Mesendoderm (in vitro differentiated cells): ENCODE measurements at regions not wholly inside any gene's neighbourhood (a gene's known extent, or its start where the extent isn't known, plus 50 kb on each side); places are given as distances from the start of the nearest gene placed in this dataset.
A peak's percentile ranks its signal among the peaks of the same experiment; 100 is the strongest.

ENCODE experiments used
- DNase-seq: peaks from one replicate; pipeline ENCODE4 v3.0.0; 2013
- H2AK5ac ChIP-seq: 2 replicates; pipeline ENCODE4 v1.6.1; 2013; ENCODE audit warnings: low read length, inconsistent platforms
- H2BK120ac ChIP-seq: 2 replicates; pipeline ENCODE4 v1.6.1; 2013; ENCODE audit warnings: low read depth, mild to moderate bottlenecking, low read length, moderate library complexity, mixed read lengths
- H2BK15ac ChIP-seq: replicated peaks from 2 replicates; pipeline ENCODE4 v1.6.1; 2013; ENCODE audit warnings: low read depth, mild to moderate bottlenecking, moderate library complexity
- H2BK5ac ChIP-seq: 2 replicates; pipeline ENCODE4 v1.6.1; 2013; ENCODE audit warnings: low read length, inconsistent platforms
- H3K18ac ChIP-seq: 2 replicates; pipeline ENCODE4 v1.6.1; 2013; ENCODE audit warnings: mild to moderate bottlenecking, low read length, mixed read lengths
- H3K23ac ChIP-seq: one replicate; pipeline ENCODE4 v1.6.1; 2013; ENCODE audit warnings: low read length
- H3K27ac ChIP-seq: 2 replicates; pipeline ENCODE4 v1.5.1; 2013; ENCODE audit warnings: low read depth, mild to moderate bottlenecking, inconsistent platforms, low read length, moderate library complexity
- H3K27me3 ChIP-seq: 2 replicates; pipeline ENCODE4 v1.6.1; 2013; ENCODE audit warnings: low read length, control low read depth, mild to moderate bottlenecking, inconsistent platforms; ENCODE audit not compliant: insufficient read depth, poor library complexity
- H3K36me3 ChIP-seq: 2 replicates; pipeline ENCODE4 v1.6.1; 2013; ENCODE audit warnings: low read length, inconsistent platforms; ENCODE audit not compliant: control insufficient read depth, insufficient read depth
- H3K4ac ChIP-seq: one replicate; pipeline ENCODE4 v1.6.1; 2013; ENCODE audit warnings: low read depth, mild to moderate bottlenecking, low read length, moderate library complexity
- H3K4me1 ChIP-seq: 2 replicates; pipeline ENCODE4 v1.6.1; 2013; ENCODE audit warnings: low read depth, low read length, inconsistent platforms; ENCODE audit not compliant: control insufficient read depth
- H3K4me2 ChIP-seq: 2 replicates; pipeline ENCODE4 v1.6.1; 2013; ENCODE audit warnings: low read length
- H3K4me3 ChIP-seq: 2 replicates; pipeline ENCODE4 v1.5.1; 2013; ENCODE audit warnings: mild to moderate bottlenecking, low read length
- H3K56ac ChIP-seq: one replicate; pipeline ENCODE4 v1.6.1; 2013; ENCODE audit warnings: low read length
- H3K79me1 ChIP-seq: 2 replicates; pipeline ENCODE4 v1.6.1; 2013; ENCODE audit warnings: low read length, inconsistent platforms
- H3K79me2 ChIP-seq: 2 replicates; pipeline ENCODE4 v1.6.1; 2013; ENCODE audit warnings: mild to moderate bottlenecking, low read length; ENCODE audit not compliant: control insufficient read depth, insufficient read depth
- H3K9ac ChIP-seq: 2 replicates; pipeline ENCODE4 v1.6.1; 2013; ENCODE audit warnings: low read length, inconsistent platforms
- H4K5ac ChIP-seq: one replicate; pipeline ENCODE4 v1.6.1; 2013; ENCODE audit warnings: low read length
- H4K8ac ChIP-seq: one replicate; pipeline ENCODE4 v1.6.1; 2013; ENCODE audit warnings: low read depth, mild to moderate bottlenecking, control low read depth, low read length, moderate library complexity
- WGBS: extraction: QIAGEN DNeasy Blood & Tissue Kit; methylation state at CpG from one replicate; pipeline ENCODE4 v1.1.7; 2013; ENCODE audit warnings: low lambda C conversion rate, missing lambda C conversion rate; ENCODE audit not compliant: insufficient coverage; ENCODE audit errors: extremely low coverage; 5-methylcytosine and 5-hydroxymethylcytosine counted together

- Histone ChIP-seq H2BK120ac (no peak overlapping the region), H2AK5ac (no peak overlapping the region), H3K4me2 (no peak overlapping the region), H3K27ac (no peak overlapping the region), H3K27me3 (no peaks in the 10 kb centered on the region), H3K56ac (no peak overlapping the region), H3K4ac (no peak overlapping the region), H2BK5ac (no peak overlapping the region), H3K79me1 (no peaks in the 10 kb centered on the region), H3K4me1 (no peaks in the 10 kb centered on the region), H3K36me3 (no peaks in the 10 kb centered on the region), H3K23ac (no peak overlapping the region), H3K4me3 (no peak overlapping the region), H4K8ac (no peak overlapping the region), H3K9ac (no peak overlapping the region), H4K5ac (no peak overlapping the region), H3K18ac (no peak overlapping the region), H2BK15ac (no peak overlapping the region), H3K79me2 (no peaks in the 10 kb centered on the region)
- DNase-seq, result no peak
- WGBS, result no CpG with 5 or more reads among the region's 4 CpGs
These were observed 177.0 kb downstream of the HAPSTR1 start for GRCh38 chr16:9268446-9268845.

- Histone ChIP-seq H3K56ac (no peak overlapping the region), H4K8ac (no peak overlapping the region), H3K4me1 (no peaks in the 10 kb centered on the region), H3K4me2 (no peak overlapping the region), H3K4me3 (no peak overlapping the region), H3K18ac (no peak overlapping the region), H2AK5ac (no peak overlapping the region), H2BK120ac (no peak overlapping the region), H3K36me3 (no peaks in the 10 kb centered on the region), H3K79me1 (no peaks in the 10 kb centered on the region), H3K9ac (no peak overlapping the region), H2BK5ac (no peak overlapping the region), H3K23ac (no peak overlapping the region), H2BK15ac (no peak overlapping the region), H3K27me3 (no peaks in the 10 kb centered on the region), H4K5ac (no peak overlapping the region), H3K4ac (no peak overlapping the region), H3K27ac (no peak overlapping the region), H3K79me2 (no peaks in the 10 kb centered on the region)
- no CpG with 5 or more reads among the region's 2 CpGs for WGBS
- no peak for DNase-seq
These were observed 179.0 kb downstream of the HAPSTR1 start for GRCh38 chr16:9270424-9270823.

GRCh38 chr16:9270941-9271340 is 179.5 kb downstream of the HAPSTR1 start:
- Histone ChIP-seq H3K79me2 (no peaks in the 10 kb centered on the region), H3K23ac (no peak overlapping the region), H3K4ac (no peak overlapping the region), H3K4me2 (no peak overlapping the region), H3K27me3 (no peaks in the 10 kb centered on the region), H3K36me3 (no peaks in the 10 kb centered on the region), H3K4me3 (no peak overlapping the region), H4K8ac (no peak overlapping the region), H2BK5ac (no peak overlapping the region), H2AK5ac (no peak overlapping the region), H3K4me1 (no peaks in the 10 kb centered on the region), H4K5ac (no peak overlapping the region), H3K18ac (no peak overlapping the region), H3K27ac (no peak overlapping the region), H2BK15ac (no peak overlapping the region), H2BK120ac (no peak overlapping the region), H3K9ac (no peak overlapping the region), H3K56ac (no peak overlapping the region), H3K79me1 (no peaks in the 10 kb centered on the region)
- WGBS, result no CpG with 5 or more reads among the region's 1 CpG
- no peak for DNase-seq

- no peaks in the 10 kb centered on the region for H3K79me2 ChIP-seq
- DNase-seq, result no peak
- no peak overlapping the region for H3K9ac ChIP-seq
- no peak overlapping the region for H4K8ac ChIP-seq
- no peak overlapping the region for H3K4ac ChIP-seq
- H3K18ac ChIP-seq, result no peak overlapping the region
- no peak overlapping the region for H2AK5ac ChIP-seq
- H3K27me3 ChIP-seq, result no peaks in the 10 kb centered on the region
- no peaks in the 10 kb centered on the region for H3K36me3 ChIP-seq
- H3K27ac ChIP-seq, result no peak overlapping the region
- H3K4me3 ChIP-seq, result no peak overlapping the region
- H3K4me2 ChIP-seq, result no peak overlapping the region
- no peak overlapping the region for H3K23ac ChIP-seq
- H2BK15ac ChIP-seq, result no peak overlapping the region
- WGBS, result no CpG with 5 or more reads among the region's 3 CpGs
- no peaks in the 10 kb centered on the region for H3K79me1 ChIP-seq
- H3K4me1 ChIP-seq, result no peaks in the 10 kb centered on the region
- H2BK120ac ChIP-seq, result no peak overlapping the region
- no peak overlapping the region for H2BK5ac ChIP-seq
- H3K56ac ChIP-seq, result no peak overlapping the region
- no peak overlapping the region for H4K5ac ChIP-seq
These were observed 180.4 kb downstream of the HAPSTR1 start for GRCh38 chr16:9271841-9272240.

- Histone ChIP-seq H3K79me2 (no peaks in the 10 kb centered on the region), H2BK120ac (no peak overlapping the region), H2AK5ac (no peak overlapping the region), H3K18ac (no peak overlapping the region), H3K27me3 (no peaks in the 10 kb centered on the region), H3K56ac (no peak overlapping the region), H3K27ac (no peak overlapping the region), H3K79me1 (no peaks in the 10 kb centered on the region), H3K23ac (no peak overlapping the region), H4K5ac (no peak overlapping the region), H4K8ac (no peak overlapping the region), H3K4me3 (no peak overlapping the region), H2BK5ac (no peak overlapping the region), H3K4ac (no peak overlapping the region), H3K9ac (no peak overlapping the region), H3K4me2 (no peak overlapping the region), H3K36me3 (no peaks in the 10 kb centered on the region), H3K4me1 (no peaks in the 10 kb centered on the region), H2BK15ac (no peak overlapping the region)
- peak; percentile 70 for DNase-seq
- no CpG with 5 or more reads among the region's 7 CpGs for WGBS
These were observed 183.9 kb downstream of the HAPSTR1 start for GRCh38 chr16:9275377-9275776.

GRCh38 chr16:9275816-9276354 is 184.4 kb downstream of the HAPSTR1 start:
- Histone ChIP-seq H3K79me1 (no peaks in the 10 kb centered on the region), H3K18ac (no peak overlapping the region), H3K4me3 (no peak overlapping the region), H3K4me2 (no peak overlapping the region), H3K56ac (no peak overlapping the region), H4K5ac (no peak overlapping the region), H2BK5ac (no peak overlapping the region), H4K8ac (no peak overlapping the region), H3K4me1 (no peaks in the 10 kb centered on the region), H3K23ac (no peak overlapping the region), H3K4ac (no peak overlapping the region), H3K9ac (no peak overlapping the region), H2BK120ac (no peak overlapping the region), H2AK5ac (no peak overlapping the region), H3K27ac (no peak overlapping the region), H3K79me2 (no peaks in the 10 kb centered on the region), H3K27me3 (no peaks in the 10 kb centered on the region), H2BK15ac (no peak overlapping the region), H3K36me3 (no peaks in the 10 kb centered on the region)
- WGBS, result no CpG with 5 or more reads among the region's 4 CpGs
- peak; percentile 39 for DNase-seq
